Astrocyte of the cerebellum (primary cell): ENCODE measurements at regions not wholly inside any gene's neighbourhood (a gene's known extent, or its start where the extent isn't known, plus 50 kb on each side); places are given as distances from the start of the nearest gene placed in this dataset.

ENCODE experiments used
- DNase-seq: peaks from one replicate; pipeline ENCODE4 v3.0.0-alpha.2; 2011; ENCODE audit warnings: low read depth
- H3K4me3 ChIP-seq: 2 replicates; pipeline ENCODE4 v1.5.1; 2011; ENCODE audit warnings: mild to moderate bottlenecking, low read depth, low read length, moderate library complexity
- in situ Hi-C: cut with HindIII; loops from 2 replicates; pipeline ENCODE4 v1.10.0; 2017; ENCODE audit warnings: low sequenced_read_pairs
- TF ChIP-seq, protein P1 (sequence below): IDR thresholded peaks from 2 replicates; pipeline ENCODE4 v1.5.1; 2012; ENCODE audit warnings: low read length, low read depth, moderate library complexity, mild to moderate bottlenecking; ENCODE audit errors: missing control alignments

DNA sequence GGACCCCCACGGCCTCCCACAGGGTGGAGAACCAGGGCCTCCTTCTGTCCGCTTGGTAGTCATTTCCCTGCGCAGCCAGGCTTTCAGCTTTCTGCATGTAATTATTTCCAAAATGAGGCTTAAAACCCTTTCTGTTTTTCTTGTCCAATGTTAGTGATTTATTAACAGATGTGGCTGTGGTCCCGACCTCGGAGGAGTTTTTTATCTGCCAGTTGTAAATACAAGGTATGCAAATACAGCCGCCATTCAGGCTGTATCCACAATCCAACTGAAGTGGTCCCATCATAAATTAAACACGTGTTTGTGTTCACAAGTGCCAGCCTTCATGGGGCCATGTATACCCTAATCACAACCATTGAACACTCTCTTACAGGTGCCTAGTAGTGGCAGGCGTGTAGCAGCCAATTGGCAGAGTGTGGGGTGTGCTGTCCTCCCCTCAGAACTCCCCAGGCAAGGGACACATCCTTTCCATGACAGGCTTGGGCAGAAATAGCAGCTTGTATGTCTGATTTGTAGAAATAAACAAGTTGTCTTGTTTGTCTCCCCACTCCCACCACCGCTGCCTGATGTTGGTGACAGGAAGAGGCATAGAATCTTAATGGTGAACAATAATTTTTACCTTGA is 251.3 kb upstream of the MKI67 start:
- no peak overlapping the region for H3K4me3 ChIP-seq
- DNase-seq = no peak
- in situ Hi-C loops = no loop called here
- TF ChIP-seq, protein P1, sequence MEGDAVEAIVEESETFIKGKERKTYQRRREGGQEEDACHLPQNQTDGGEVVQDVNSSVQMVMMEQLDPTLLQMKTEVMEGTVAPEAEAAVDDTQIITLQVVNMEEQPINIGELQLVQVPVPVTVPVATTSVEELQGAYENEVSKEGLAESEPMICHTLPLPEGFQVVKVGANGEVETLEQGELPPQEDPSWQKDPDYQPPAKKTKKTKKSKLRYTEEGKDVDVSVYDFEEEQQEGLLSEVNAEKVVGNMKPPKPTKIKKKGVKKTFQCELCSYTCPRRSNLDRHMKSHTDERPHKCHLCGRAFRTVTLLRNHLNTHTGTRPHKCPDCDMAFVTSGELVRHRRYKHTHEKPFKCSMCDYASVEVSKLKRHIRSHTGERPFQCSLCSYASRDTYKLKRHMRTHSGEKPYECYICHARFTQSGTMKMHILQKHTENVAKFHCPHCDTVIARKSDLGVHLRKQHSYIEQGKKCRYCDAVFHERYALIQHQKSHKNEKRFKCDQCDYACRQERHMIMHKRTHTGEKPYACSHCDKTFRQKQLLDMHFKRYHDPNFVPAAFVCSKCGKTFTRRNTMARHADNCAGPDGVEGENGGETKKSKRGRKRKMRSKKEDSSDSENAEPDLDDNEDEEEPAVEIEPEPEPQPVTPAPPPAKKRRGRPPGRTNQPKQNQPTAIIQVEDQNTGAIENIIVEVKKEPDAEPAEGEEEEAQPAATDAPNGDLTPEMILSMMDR = no peak

DNA sequence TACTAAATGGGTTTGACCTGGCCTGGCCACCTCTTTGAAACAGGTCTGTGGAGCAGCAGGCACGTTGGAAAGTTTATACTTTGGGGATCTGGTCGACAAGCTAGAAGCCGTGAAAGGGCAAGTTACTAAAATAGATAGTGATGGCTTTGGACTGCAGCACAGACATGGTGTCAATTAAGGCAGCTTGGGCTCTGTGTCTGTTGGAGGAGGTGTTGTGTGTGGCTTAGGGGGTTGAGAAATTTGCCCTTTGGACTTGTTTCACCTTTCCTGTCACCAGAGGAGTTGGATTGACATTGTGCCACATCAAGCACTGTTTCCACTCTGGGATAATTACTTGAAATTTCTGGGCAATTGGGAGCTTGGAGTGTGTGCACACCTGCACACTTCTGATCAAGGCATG is 251.8 kb upstream of the MKI67 start:
- DNase-seq = no peak
- H3K4me3 ChIP-seq = no peak overlapping the region
- in situ Hi-C loops = no loop called here
- TF ChIP-seq, protein P1 = no peak

DNA sequence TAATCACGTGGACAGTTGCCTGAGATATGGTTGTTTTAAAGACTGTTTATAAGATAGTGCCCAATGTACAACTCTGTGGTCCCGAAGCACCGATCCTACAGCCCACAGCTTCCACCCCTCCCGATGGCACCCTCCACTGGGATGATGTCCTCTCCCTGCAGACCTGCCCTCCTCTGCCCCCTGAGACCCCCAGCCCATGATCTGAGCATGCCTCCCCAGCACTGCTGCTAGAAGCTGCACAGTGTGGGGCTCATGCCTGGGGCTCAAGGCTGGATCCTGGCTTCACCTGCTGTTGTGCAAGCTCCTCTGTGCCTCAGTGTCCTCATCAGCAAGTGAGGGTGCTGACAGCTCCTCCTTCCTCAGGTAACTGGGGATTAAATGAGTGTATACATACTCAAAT is 254.7 kb upstream of the MKI67 start:
- in situ Hi-C loops = no loop called here
- TF ChIP-seq, protein P1 = no peak

DNA sequence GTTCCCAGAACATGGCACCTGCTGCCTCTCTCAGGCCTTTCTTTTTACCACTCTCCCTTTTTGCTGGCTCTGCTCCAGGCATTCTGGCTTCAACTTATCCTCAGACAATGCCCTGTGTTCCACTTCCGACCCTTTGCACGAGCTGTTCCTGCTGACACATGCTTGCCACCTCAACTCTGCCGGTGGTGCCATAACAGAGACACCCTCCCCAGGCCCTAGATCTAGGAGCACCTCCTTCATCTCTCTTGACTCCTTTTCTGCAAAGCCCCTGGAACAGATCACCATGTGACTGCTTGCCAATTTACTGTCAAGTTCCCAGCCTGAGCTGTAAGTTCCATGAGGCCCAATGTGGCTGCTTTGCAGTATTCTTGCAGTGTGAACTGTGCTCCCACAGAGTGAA is 256.0 kb upstream of the MKI67 start:
- TF ChIP-seq, protein P1 = no peak
- no peak for DNase-seq
- in situ Hi-C loops = no loop called here
- H3K4me3 ChIP-seq = no peak overlapping the region

More for the DNA sequence above, 254.7 kb upstream of the MKI67 start:
- H3K4me3 ChIP-seq = no peak overlapping the region
- DNase-seq = no peak

DNA sequence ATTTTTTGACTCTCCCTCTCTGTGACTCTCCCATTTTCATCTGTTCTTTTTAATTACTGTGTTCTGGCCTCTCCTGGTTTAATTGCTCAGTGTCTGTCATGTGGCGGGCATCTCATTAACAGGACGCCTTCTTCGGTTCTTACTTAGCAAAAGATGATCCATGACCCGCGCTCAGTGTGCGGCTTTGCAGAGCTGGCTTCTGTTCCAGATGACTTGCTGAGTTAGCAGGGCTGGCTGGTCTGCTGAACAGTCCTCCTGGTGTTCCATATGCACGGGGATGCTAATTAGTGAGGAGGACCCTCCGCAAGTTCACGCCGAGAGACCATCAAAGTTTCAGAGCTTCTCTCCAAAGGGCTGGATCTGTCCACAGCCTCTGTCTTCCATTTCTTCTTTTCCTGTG is 258.6 kb upstream of the MKI67 start:
- TF ChIP-seq, protein P1 = no peak
- H3K4me3 ChIP-seq = no peak overlapping the region
- in situ Hi-C loops = no loop called here
- DNase-seq = no peak

DNA sequence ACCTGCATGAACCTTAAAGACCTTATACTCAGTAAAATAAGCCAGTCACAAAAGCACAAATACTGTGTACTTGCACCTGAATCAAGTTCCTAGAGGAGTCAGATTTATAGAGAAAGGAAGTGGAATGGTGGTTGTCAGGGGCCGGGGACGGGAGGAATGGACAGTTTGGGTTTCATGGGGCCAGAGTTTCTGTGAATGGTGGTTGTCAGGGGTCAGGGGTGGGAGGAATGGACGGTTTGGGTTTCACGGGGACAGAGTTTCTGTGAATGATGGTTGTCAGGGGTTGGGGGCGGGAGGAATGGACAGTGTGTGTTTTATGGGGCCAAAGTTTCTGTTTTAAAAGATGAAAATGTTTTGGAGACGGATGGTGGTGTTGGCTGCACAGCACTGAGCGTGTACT is 260.0 kb upstream of the MKI67 start:
- no peak for DNase-seq

More for the DNA sequence above, 260.0 kb upstream of the MKI67 start:
- TF ChIP-seq, protein P1 = no peak
- no peak overlapping the region for H3K4me3 ChIP-seq
- in situ Hi-C loops = no loop called here
